ENCODE measurements at regions not wholly inside any gene's neighbourhood (a gene's known extent, or its start where the extent isn't known, plus 50 kb on each side); places are given as distances from the start of the nearest gene placed in this dataset.

- H3K4me3 ChIP-seq (ENCODE audit: low read depth, poor library complexity, severe bottlenecking): no peak overlapping the region
- TF ChIP-seq POLR2A (IDR thresholded peaks at IDR 0.05): no peak
- TF ChIP-seq, protein P1, sequence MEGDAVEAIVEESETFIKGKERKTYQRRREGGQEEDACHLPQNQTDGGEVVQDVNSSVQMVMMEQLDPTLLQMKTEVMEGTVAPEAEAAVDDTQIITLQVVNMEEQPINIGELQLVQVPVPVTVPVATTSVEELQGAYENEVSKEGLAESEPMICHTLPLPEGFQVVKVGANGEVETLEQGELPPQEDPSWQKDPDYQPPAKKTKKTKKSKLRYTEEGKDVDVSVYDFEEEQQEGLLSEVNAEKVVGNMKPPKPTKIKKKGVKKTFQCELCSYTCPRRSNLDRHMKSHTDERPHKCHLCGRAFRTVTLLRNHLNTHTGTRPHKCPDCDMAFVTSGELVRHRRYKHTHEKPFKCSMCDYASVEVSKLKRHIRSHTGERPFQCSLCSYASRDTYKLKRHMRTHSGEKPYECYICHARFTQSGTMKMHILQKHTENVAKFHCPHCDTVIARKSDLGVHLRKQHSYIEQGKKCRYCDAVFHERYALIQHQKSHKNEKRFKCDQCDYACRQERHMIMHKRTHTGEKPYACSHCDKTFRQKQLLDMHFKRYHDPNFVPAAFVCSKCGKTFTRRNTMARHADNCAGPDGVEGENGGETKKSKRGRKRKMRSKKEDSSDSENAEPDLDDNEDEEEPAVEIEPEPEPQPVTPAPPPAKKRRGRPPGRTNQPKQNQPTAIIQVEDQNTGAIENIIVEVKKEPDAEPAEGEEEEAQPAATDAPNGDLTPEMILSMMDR (IDR thresholded peaks at IDR 0.05): no peak
- intact Hi-C loops (cut with DNase I; ENCODE audit: low total_unique reads): no loop called here
- DNase-seq (ENCODE audit: low spot score in 2 of 2): no peak
These were observed 55.9 kb downstream of the BAMBI start for GRCh38 chr10:28733245-28733644.

GRCh38 chr10:28733647-28734046, 56.3 kb downstream of the BAMBI start:
- intact Hi-C loops (cut with DNase I; ENCODE audit: low total_unique reads): no loop called here
- no peak overlapping the region for H3K4me3 ChIP-seq (ENCODE audit: low read depth, poor library complexity, severe bottlenecking)
- DNase-seq (ENCODE audit: low spot score in 2 of 2): no peak
- no peak for TF ChIP-seq POLR2A (IDR thresholded peaks at IDR 0.05)
- TF ChIP-seq, protein P1 (IDR thresholded peaks at IDR 0.05): no peak
- WGBS, 2 donors: 94 to 97% methylated on average over 1 of the region's 1 CpG

DNA sequence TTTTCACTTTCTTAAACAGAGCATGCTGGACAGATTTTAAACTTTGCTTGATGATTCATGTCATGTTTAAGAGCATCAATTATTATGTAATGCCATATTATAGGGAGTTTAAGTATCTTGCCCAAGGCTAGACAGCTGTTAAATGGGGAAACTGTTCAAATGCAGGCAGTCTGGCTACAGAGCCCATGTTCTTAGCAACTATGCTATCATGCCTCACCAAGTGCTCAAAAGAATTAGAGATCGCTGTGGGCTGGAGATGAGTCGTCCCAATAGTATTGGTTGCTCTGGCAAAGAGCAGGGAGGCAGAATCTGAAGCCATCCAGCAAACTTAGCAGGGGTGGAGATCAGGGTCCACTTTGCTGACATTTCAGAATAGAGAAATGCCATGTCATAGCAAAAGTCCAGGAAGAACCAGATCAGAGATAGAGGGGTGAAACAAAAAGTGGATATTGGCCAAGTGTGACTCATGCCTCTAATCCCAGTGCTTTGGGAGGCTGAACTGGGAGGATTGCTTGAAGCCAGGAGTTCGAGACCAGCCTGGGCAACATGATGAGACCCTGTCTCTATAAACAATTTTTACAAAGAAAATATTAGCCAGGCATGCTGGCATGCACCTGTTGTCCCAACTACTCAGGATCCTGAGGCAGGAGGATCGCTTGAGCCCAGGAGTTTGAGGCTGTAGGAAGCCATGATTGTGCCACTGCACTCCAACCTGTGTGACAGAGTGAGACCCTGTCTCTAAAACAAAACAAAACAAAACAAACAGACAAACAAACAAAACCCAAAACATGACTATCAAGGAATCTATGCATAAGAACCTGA, 57.8 kb downstream of the BAMBI start:
- intact Hi-C loops (cut with DNase I; ENCODE audit: low total_unique reads): no loop called here
- peak; percentile 2 to 14 for DNase-seq (ENCODE audit: low spot score in 2 of 2)
- H3K4me3 ChIP-seq (ENCODE audit: low read depth, poor library complexity, severe bottlenecking): no peak overlapping the region
- TF ChIP-seq, protein P1 (IDR thresholded peaks at IDR 0.05): no peak
- TF ChIP-seq POLR2A (IDR thresholded peaks at IDR 0.05): no peak
- WGBS, 2 donors: 39 to 53% methylated on average over 4 of the region's 4 CpGs

DNA sequence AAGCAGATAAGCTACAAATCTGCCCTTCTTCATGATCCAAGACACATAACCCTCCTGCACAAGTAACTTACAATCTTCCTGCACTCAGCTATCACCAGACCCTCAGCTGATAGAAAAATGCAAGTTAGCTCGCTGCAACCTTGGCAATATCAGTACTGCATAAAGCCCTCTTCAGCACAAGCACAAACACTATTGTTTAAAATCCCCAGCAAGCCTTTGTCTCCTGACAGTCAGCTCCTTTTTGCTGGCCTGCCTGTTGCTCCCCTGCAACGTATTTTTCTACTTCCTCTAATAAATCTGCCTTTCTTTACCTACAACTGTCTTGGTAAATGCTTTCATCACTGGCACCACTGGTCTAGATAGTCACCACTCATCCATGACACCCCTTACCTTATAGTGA, 59.8 kb downstream of the BAMBI start:
- intact Hi-C loops (cut with DNase I; ENCODE audit: low total_unique reads): no loop called here
- H3K4me3 ChIP-seq (ENCODE audit: low read depth, poor library complexity, severe bottlenecking): no peak overlapping the region
- 59 to 66% methylated on average over 2 of the region's 2 CpGs for WGBS, 2 donors
- TF ChIP-seq, protein P1 (IDR thresholded peaks at IDR 0.05): no peak
- TF ChIP-seq POLR2A (IDR thresholded peaks at IDR 0.05): no peak
- no peak for DNase-seq (ENCODE audit: low spot score in 2 of 2)

- 91 to 100% methylated on average over 1 of the region's 1 CpG for WGBS, 2 donors
- intact Hi-C loops (cut with DNase I; ENCODE audit: low total_unique reads): no loop called here
- TF ChIP-seq, protein P1 (IDR thresholded peaks at IDR 0.05): no peak
- TF ChIP-seq POLR2A (IDR thresholded peaks at IDR 0.05): no peak
- no peak overlapping the region for H3K4me3 ChIP-seq (ENCODE audit: low read depth, poor library complexity, severe bottlenecking)
- DNase-seq (ENCODE audit: low spot score in 2 of 2): no peak
These were observed 60.9 kb downstream of the BAMBI start for GRCh38 chr10:28738200-28738599.

DNA sequence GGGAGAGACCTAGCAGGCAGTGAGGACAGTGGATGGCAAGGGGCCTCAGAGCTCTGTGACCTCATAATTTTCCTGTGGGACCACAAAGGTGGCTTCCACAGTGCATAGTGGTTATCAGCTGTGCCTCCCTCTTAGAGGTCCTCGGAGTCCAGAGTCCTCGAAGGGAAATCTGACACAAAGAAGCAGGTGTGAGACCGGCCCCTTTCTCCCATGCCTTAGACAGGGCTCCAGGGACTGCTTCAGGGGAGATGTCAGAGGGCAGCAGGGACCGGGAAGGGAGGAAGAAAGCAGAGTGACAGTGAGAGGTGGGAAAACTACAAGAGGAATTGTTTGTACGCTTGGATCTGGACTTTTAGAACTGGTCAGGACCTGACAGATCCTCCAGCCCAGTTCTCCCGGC, 66.3 kb downstream of the BAMBI start:
- 63 to 68% methylated on average over 6 of the region's 6 CpGs for WGBS, 2 donors
- no peak overlapping the region for H3K4me3 ChIP-seq (ENCODE audit: low read depth, poor library complexity, severe bottlenecking)
- DNase-seq (ENCODE audit: low spot score in 2 of 2): no peak
- intact Hi-C loops (cut with DNase I; ENCODE audit: low total_unique reads): no loop called here
- no peak for TF ChIP-seq POLR2A (IDR thresholded peaks at IDR 0.05)
- TF ChIP-seq, protein P1 (IDR thresholded peaks at IDR 0.05): no peak

All from lower leg skin (tissue), 4 donors.